CD8-positive, alpha-beta memory T cell (primary cell): ENCODE measurements at regions not wholly inside any gene's neighbourhood (a gene's known extent, or its start where the extent isn't known, plus 50 kb on each side); places are given as distances from the start of the nearest gene placed in this dataset.

Source experiments
- CTCF ChIA-PET: fragments of 350-600 bp; sonication (Branson Sonifier 250); formaldehyde crosslinking; loops from one replicate; lab custom pipeline; 2021; ENCODE audit warnings: antibody characterized with exemption; lab: Charles Lee
- POLR2A ChIA-PET: fragments of 350-600 bp; sonication (Branson Sonifier 250); formaldehyde crosslinking; loops from one replicate; lab custom pipeline; 2021; ENCODE audit warnings: antibody characterized with exemption; lab: Charles Lee
- DNase-seq, 5 donors: peaks; one replicate each; pipeline versions ENCODE4 v3.0.0 to v3.0.0-alpha.2; 2020 to 2022; ENCODE audit warnings: mixed read lengths in 1 of 5
- H3K27ac ChIP-seq: one replicate; pipeline ENCODE4 v1.7.0; 2013; ENCODE audit warnings: low read depth, mild to moderate bottlenecking, low read length, moderate library complexity
- H3K27me3 ChIP-seq: 2 replicates; pipeline ENCODE4 v1.7.0; 2013; ENCODE audit warnings: low read length, mild to moderate bottlenecking; ENCODE audit not compliant: insufficient read depth, poor library complexity, severe bottlenecking
- H3K36me3 ChIP-seq: 2 replicates; pipeline ENCODE4 v1.7.0; 2013; ENCODE audit warnings: mild to moderate bottlenecking, low read length, moderate library complexity; ENCODE audit not compliant: insufficient read depth
- H3K4me1 ChIP-seq: 2 replicates; pipeline ENCODE4 v1.7.0; 2013; ENCODE audit warnings: mild to moderate bottlenecking, low read length, moderate library complexity; ENCODE audit not compliant: insufficient read depth
- H3K4me3 ChIP-seq: 2 replicates; pipeline ENCODE4 v1.7.0; 2013; ENCODE audit warnings: mild to moderate bottlenecking, low read length
- H3K9me3 ChIP-seq: 2 replicates; pipeline ENCODE4 v1.7.0; 2013; ENCODE audit warnings: mild to moderate bottlenecking, low read length
- H3K27ac Mint-ChIP-seq, 8 donors: one replicate each; pipeline ENCODE4 v1.8.0; 2020 to 2021; ENCODE audit warnings: mixed read lengths in 8 of 8, mild to moderate bottlenecking in 6 of 8, inconsistent platforms in 3 of 8, moderate library complexity in 3 of 8
- H3K27me3 Mint-ChIP-seq, 2 donors: one replicate each; pipeline ENCODE4 v1.8.0; 2020 to 2021; ENCODE audit warnings: mixed read lengths in 2 of 2, mild to moderate bottlenecking in 1 of 2, moderate library complexity in 1 of 2
- H3K36me3 Mint-ChIP-seq, 3 donors: one replicate each; pipeline ENCODE4 v1.8.0; 2020 to 2021; ENCODE audit warnings: mixed read lengths in 3 of 3, inconsistent platforms in 1 of 3, mild to moderate bottlenecking in 1 of 3
- H3K4me1 Mint-ChIP-seq, 3 donors: one replicate each; pipeline ENCODE4 v1.8.0; 2020 to 2021; ENCODE audit warnings: mixed read lengths in 3 of 3, inconsistent platforms in 1 of 3, mild to moderate bottlenecking in 1 of 3
- H3K4me3 Mint-ChIP-seq, 7 donors: one replicate each; pipeline ENCODE4 v1.8.0; 2020 to 2021; ENCODE audit warnings: mixed read lengths in 7 of 7, mild to moderate bottlenecking in 6 of 7, moderate library complexity in 4 of 7, inconsistent platforms in 2 of 7
- H3K9me3 Mint-ChIP-seq, 5 donors: one replicate each; pipeline ENCODE4 v1.8.0; 2020 to 2022; ENCODE audit warnings: mixed read lengths in 5 of 5, mild to moderate bottlenecking in 3 of 5, moderate library complexity in 2 of 5, inconsistent platforms in 1 of 5

DNA sequence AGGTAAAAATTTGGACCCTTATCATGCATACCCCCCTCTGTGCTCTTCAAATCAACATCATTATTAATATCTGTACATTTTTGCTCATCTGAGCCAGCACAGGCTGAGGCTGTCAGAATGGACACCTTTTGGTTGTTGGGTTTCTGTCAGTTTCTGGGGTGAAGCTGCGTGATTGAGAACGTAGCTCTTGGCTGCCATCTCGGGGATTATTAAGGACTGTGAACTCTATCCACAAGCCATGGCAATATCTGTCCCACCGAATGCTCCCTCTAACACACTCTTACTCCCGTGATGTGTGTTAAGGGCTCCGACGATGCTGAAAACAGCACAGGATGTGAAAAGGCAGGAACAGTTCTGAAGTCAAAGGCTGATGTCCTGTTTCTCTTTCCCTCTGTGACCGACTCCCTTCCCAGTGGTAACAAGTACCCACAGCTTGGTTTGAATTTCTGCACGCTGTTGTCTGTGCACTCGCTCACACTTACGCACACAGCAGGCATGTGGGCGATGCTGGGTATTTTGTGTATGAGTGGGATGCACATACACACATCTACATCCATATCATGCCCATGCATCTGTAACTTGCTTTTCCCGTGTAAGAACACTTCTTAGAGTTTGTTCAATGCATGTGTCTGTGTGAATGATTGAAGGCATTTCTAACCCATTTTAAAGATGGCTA lies 405.6 kb downstream of the TMEM121 start:
- Histone ChIP-seq H3K27me3 (no peaks in the 10 kb centered on the region), H3K9me3 (no peaks in the 10 kb centered on the region), H3K36me3 (no peaks in the 10 kb centered on the region), H3K27ac (no peak overlapping the region), H3K4me1 (no peaks in the 10 kb centered on the region), H3K4me3 (no peak overlapping the region)
- no peak overlapping the region for H3K4me3 Mint-ChIP-seq
- no peak for DNase-seq
- peaks cover 5 to 18% (median 11%) of the 10 kb centered on the region in 5 donors for H3K9me3 Mint-ChIP-seq
- CTCF ChIA-PET, result no interaction called here
- POLR2A ChIA-PET, result no interaction called here
- no peak overlapping the region for H3K27ac Mint-ChIP-seq
- H3K36me3 Mint-ChIP-seq, result peaks cover 0 to 9% (median 0%) of the 10 kb centered on the region in 3 donors
- H3K4me1 Mint-ChIP-seq, result no peaks in the 10 kb centered on the region
- peaks cover 17 to 49% of the 10 kb centered on the region in 2 donors for H3K27me3 Mint-ChIP-seq

GRCh38 chr14:105933238-105933637 lies 406.9 kb downstream of the TMEM121 start:
- H3K27ac Mint-ChIP-seq, result no peak overlapping the region
- no peak overlapping the region for H3K4me3 Mint-ChIP-seq
- H3K4me1 ChIP-seq, result no peaks in the 10 kb centered on the region
- ChIA-PET POLR2A (no interaction called here), CTCF (interaction anchor here (1.1 to 1.2 kb wide), 2 partner anchors 10 to 11 kb away, joined by 3 to 5 read pairs; no protein-coding TSS in a partner anchor)
- no peaks in the 10 kb centered on the region for H3K36me3 ChIP-seq
- peaks cover 8 to 21% (median 12%) of the 10 kb centered on the region in 5 donors for H3K9me3 Mint-ChIP-seq
- H3K4me3 ChIP-seq, result no peak overlapping the region
- H3K36me3 Mint-ChIP-seq, result peaks cover 0 to 9% (median 0%) of the 10 kb centered on the region in 3 donors
- H3K9me3 ChIP-seq, result peaks cover 2% of the 10 kb centered on the region
- no peak for DNase-seq
- no peaks in the 10 kb centered on the region for H3K4me1 Mint-ChIP-seq
- H3K27me3 Mint-ChIP-seq, result peaks cover 17 to 44% of the 10 kb centered on the region in 2 donors
- H3K27me3 ChIP-seq, result no peaks in the 10 kb centered on the region
- H3K27ac ChIP-seq, result no peak overlapping the region

GRCh38 chr14:105935384-105935783 lies 409.0 kb downstream of the TMEM121 start:
- Histone ChIP-seq H3K4me3 (no peak overlapping the region), H3K9me3 (peaks cover 7% of the 10 kb centered on the region), H3K27me3 (no peaks in the 10 kb centered on the region), H3K27ac (no peak overlapping the region), H3K36me3 (no peaks in the 10 kb centered on the region), H3K4me1 (no peaks in the 10 kb centered on the region)
- DNase-seq, result no peak
- ChIA-PET CTCF (interaction anchor here (1.0 kb wide), 1 partner anchor 9 kb away, joined by 3 read pairs; no protein-coding TSS in a partner anchor), POLR2A (no interaction called here)
- peaks cover 2 to 14% (median 6%) of the 10 kb centered on the region in 3 donors for H3K4me1 Mint-ChIP-seq
- peaks cover 1 to 18% (median 5%) of the 10 kb centered on the region in 3 donors for H3K36me3 Mint-ChIP-seq
- peaks cover 21 to 39% (median 27%) of the 10 kb centered on the region in 5 donors for H3K9me3 Mint-ChIP-seq
- no peak overlapping the region for H3K27ac Mint-ChIP-seq
- H3K27me3 Mint-ChIP-seq, result peaks cover 19 to 44% of the 10 kb centered on the region in 2 donors
- H3K4me3 Mint-ChIP-seq, result no peak overlapping the region

- Mint-ChIP-seq H3K36me3 (peaks cover 1 to 18% (median 5%) of the 10 kb centered on the region in 3 donors), H3K4me3 (peak overlapping the region in 1 of 7 donors; percentile 39), H3K4me1 (peaks cover 5 to 18% (median 10%) of the 10 kb centered on the region in 3 donors), H3K27ac (no peak overlapping the region), H3K27me3 (peaks cover 13 to 34% of the 10 kb centered on the region in 2 donors), H3K9me3 (peaks cover 21 to 39% (median 27%) of the 10 kb centered on the region in 5 donors)
- H3K27me3 ChIP-seq, result no peaks in the 10 kb centered on the region
- no peaks in the 10 kb centered on the region for H3K36me3 ChIP-seq
- ChIA-PET CTCF (no interaction called here), POLR2A (no interaction called here)
- H3K9me3 ChIP-seq, result peaks cover 7% of the 10 kb centered on the region
- H3K4me3 ChIP-seq, result no peak overlapping the region
- no peak overlapping the region for H3K27ac ChIP-seq
- no peak for DNase-seq
- no peaks in the 10 kb centered on the region for H3K4me1 ChIP-seq
Observed at GRCh38 chr14:105937253-105938054, 411.1 kb downstream of the TMEM121 start.

DNA sequence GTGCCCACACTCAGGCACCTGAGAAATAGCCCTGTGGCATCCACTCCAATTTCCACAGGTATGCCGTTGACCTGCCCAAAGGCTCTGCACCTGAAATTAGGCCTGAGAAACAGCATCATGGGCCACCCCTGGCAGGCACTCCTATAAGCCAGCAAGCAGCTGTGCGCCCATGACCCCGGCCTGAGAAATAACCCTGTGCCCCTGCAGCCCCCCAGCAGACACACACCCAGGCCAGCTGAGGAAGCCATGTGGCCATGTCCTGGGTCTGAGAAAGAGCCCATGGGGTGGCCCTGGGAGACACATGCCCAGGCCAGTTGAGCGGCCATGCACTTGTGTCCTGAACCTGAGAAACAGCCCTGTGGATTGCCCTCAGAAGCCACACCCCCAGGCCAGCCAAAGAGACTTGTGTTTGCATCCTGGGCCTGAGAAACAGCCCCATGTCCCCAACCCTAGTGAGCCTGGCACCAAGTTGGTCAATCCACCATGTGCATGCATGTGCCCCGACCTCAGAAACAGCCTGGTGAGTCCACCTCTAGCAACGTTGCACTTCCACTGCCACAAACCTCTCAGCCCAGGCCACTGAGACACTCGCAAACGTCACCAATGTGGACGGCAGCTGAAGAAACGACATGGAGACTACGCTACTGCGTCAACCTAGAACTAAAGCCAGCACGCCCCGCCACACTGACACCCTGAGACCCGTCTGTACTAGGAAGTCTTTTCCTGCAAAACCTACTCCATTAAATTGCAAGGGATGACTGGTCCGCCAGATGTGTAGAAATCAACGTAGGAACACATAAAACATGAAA lies 411.9 kb downstream of the TMEM121 start:
- POLR2A ChIA-PET, result no interaction called here
- no peak overlapping the region for H3K27ac ChIP-seq
- Mint-ChIP-seq H3K27me3 (peaks cover 15 to 31% of the 10 kb centered on the region in 2 donors), H3K9me3 (peaks cover 21 to 39% (median 27%) of the 10 kb centered on the region in 5 donors), H3K27ac (peak overlapping the region in 1 of 8 donors; percentile 17), H3K4me1 (peaks cover 5 to 18% (median 10%) of the 10 kb centered on the region in 3 donors), H3K36me3 (peaks cover 1 to 18% (median 5%) of the 10 kb centered on the region in 3 donors), H3K4me3 (no peak overlapping the region)
- no peak overlapping the region for H3K4me3 ChIP-seq
- CTCF ChIA-PET, result no interaction called here
- H3K36me3 ChIP-seq, result no peaks in the 10 kb centered on the region
- H3K27me3 ChIP-seq, result no peaks in the 10 kb centered on the region
- H3K9me3 ChIP-seq, result peaks cover 7% of the 10 kb centered on the region
- no peak for DNase-seq
- no peaks in the 10 kb centered on the region for H3K4me1 ChIP-seq

DNA sequence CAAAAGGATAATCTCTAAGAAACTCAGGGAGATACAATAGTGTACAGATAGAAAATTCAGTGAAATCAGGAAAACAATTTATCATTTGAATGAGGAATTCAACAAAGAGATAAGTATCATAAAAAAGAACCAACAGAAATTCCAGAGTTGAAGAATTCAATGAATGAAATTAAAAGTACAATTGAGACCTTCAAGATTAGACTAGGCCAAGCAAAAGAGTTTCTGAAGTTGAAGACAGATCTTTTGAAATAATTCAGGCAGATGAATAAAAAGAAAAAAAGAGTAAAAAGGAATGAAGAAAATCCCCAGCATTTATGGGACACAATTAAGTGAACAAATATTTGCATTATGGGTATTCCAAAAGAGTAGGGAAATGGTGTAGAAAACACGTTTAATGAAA lies 412.6 kb downstream of the TMEM121 start:
- CTCF ChIA-PET, result no interaction called here
- peaks cover 21 to 36% (median 27%) of the 10 kb centered on the region in 5 donors for H3K9me3 Mint-ChIP-seq
- Histone ChIP-seq H3K4me1 (no peaks in the 10 kb centered on the region), H3K9me3 (peaks cover 7% of the 10 kb centered on the region), H3K27me3 (no peaks in the 10 kb centered on the region), H3K4me3 (no peak overlapping the region), H3K27ac (no peak overlapping the region), H3K36me3 (no peaks in the 10 kb centered on the region)
- H3K27me3 Mint-ChIP-seq, result peaks cover 15 to 24% of the 10 kb centered on the region in 2 donors
- H3K36me3 Mint-ChIP-seq, result peaks cover 1 to 18% (median 5%) of the 10 kb centered on the region in 3 donors
- peak overlapping the region in 1 of 8 donors; percentile 48 for H3K27ac Mint-ChIP-seq
- no peak overlapping the region for H3K4me3 Mint-ChIP-seq
- no peak for DNase-seq
- peaks cover 5 to 18% (median 10%) of the 10 kb centered on the region in 3 donors for H3K4me1 Mint-ChIP-seq
- POLR2A ChIA-PET, result no interaction called here

DNA sequence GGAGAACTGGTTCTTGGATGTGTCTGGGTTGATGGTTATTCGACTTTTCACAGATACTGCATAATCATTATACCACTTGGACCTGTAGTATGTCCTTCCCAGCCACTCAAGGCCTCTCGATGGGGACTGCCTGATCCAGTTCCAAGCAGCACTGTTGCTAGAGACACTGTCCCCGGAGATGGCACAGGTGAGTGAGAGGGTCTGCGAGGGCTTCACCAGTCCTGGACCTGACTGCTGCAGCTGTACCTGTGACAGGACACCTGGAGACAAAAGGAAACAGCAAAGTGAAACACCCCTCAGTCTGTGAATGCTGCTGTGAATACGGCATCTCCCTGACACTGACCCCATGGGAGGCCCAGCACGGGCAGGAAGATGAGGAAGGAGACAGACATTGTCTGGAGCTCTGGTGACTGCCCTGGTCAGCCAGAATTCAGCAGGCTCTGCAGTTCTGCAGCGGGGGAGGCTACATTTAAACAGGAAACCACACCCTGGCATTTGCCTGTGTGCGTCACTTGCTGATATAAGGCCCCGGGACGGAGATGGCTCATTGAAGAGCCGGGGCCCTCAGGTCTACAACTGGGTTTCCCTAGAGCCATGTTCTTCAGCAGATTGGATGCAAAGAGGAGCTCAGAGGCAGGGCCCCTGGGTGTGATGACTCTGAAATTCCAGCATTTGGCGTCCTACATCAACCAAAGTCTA lies 413.6 kb downstream of the TMEM121 start:
- Histone ChIP-seq H3K27me3 (no peaks in the 10 kb centered on the region), H3K4me3 (no peak overlapping the region), H3K36me3 (no peaks in the 10 kb centered on the region), H3K4me1 (no peaks in the 10 kb centered on the region), H3K27ac (no peak overlapping the region), H3K9me3 (peaks cover 7% of the 10 kb centered on the region)
- H3K36me3 Mint-ChIP-seq, result peaks cover 1 to 15% (median 5%) of the 10 kb centered on the region in 3 donors
- DNase-seq, result no peak
- H3K27me3 Mint-ChIP-seq, result peaks cover 13 to 25% of the 10 kb centered on the region in 2 donors
- H3K4me1 Mint-ChIP-seq, result peaks cover 8 to 22% (median 16%) of the 10 kb centered on the region in 3 donors
- POLR2A ChIA-PET, result no interaction called here
- peak overlapping the region in 2 of 8 donors; percentile 20 to 52 for H3K27ac Mint-ChIP-seq
- H3K9me3 Mint-ChIP-seq, result peaks cover 18 to 27% (median 24%) of the 10 kb centered on the region in 5 donors
- CTCF ChIA-PET, result no interaction called here
- peak overlapping the region in 2 of 7 donors; percentile 15 for H3K4me3 Mint-ChIP-seq
